GM12878 (cell line): ENCODE measurements at regions not wholly inside any gene's neighbourhood (a gene's known extent, or its start where the extent isn't known, plus 50 kb on each side); places are given as distances from the start of the nearest gene placed in this dataset.

Experiments
- CTCF ChIP-seq, 3 experiments: IDR thresholded peaks in 2 of 3; conservative IDR thresholded peaks in 1 of 3; 2 replicates each; pipeline ENCODE4 v1.5.1; 2011; ENCODE audit warnings: low read depth in 3 of 3, low read length in 3 of 3, mild to moderate bottlenecking in 3 of 3, control low read depth in 2 of 3, moderate library complexity in 2 of 3, inconsistent platforms in 1 of 3, mixed read lengths in 1 of 3; ENCODE audit not compliant: control insufficient read depth in 2 of 3, insufficient read depth in 1 of 3; ENCODE audit errors: extremely low read depth in 1 of 3
- EZH2 ChIP-seq: IDR thresholded peaks from 2 replicates; pipeline ENCODE4 v1.6.1; 2012; ENCODE audit warnings: low read depth, mild to moderate bottlenecking, control low read depth, inconsistent platforms, low read length, borderline replicate concordance; ENCODE audit not compliant: control insufficient read depth
- POLR2A ChIP-seq: IDR thresholded peaks from 2 replicates; pipeline ENCODE4 v1.6.1; 2011; ENCODE audit warnings: low read depth, mild to moderate bottlenecking, low read length
- RAD51 ChIP-seq: fragments of 450-650 bp; IDR thresholded peaks from 2 replicates; pipeline ENCODE4 v1.6.1; 2016; ENCODE audit warnings: moderate library complexity, mild to moderate bottlenecking, inconsistent platforms
- SREBF2 ChIP-seq: IDR thresholded peaks from 2 replicates; pipeline ENCODE4 v1.6.1; 2012; ENCODE audit warnings: mild to moderate bottlenecking, low read length
- ZNF592 ChIP-seq: fragments of 450-650 bp; IDR thresholded peaks from 2 replicates; pipeline ENCODE4 v1.6.1; 2017; ENCODE audit warnings: mild to moderate bottlenecking, moderate library complexity

- no peak for TF ChIP-seq EZH2
- no peak for TF ChIP-seq POLR2A
- no peak for TF ChIP-seq ZNF592
- TF ChIP-seq CTCF (IDR thresholded peaks at IDR 0.05 in 2 of 3, conservative IDR thresholded peaks at IDR 0.05 in 1 of 3; ENCODE audit: control insufficient read depth in 2 of 3, extremely low read depth in 1 of 3, insufficient read depth in 1 of 3, low read depth in 3 of 3, low read length in 3 of 3): no peak
- no peak for TF ChIP-seq SREBF2
- TF ChIP-seq RAD51: no peak
Measured at GRCh38 chr4:147059064-147059731, 113.5 kb upstream of the TTC29 start.
